Activated CD8-positive, alpha-beta memory T cell treated with anti-CD3 and anti-CD28 coated beads for 24 hours (primary cell): ENCODE measurements at regions not wholly inside any gene's neighbourhood (a gene's known extent, or its start where the extent isn't known, plus 50 kb on each side); places are given as distances from the start of the nearest gene placed in this dataset.

Source experiments
- DNase-seq: peaks from one replicate; pipeline ENCODE4 v3.0.0-alpha.2; 2020

GRCh38 chr12:68452078-68452715, 120.0 kb upstream of the MDM1 start:
- DNase-seq, result no peak

GRCh38 chr12:68453278-68453677, 121.1 kb upstream of the MDM1 start:
- DNase-seq, result no peak

- DNase-seq, result no peak
These were observed 121.7 kb upstream of the MDM1 start for GRCh38 chr12:68453876-68454275.

GRCh38 chr12:68454892-68455291, 122.7 kb upstream of the MDM1 start:
- DNase-seq, result no peak

GRCh38 chr12:68455691-68456345, 123.7 kb upstream of the MDM1 start:
- no peak for DNase-seq

GRCh38 chr12:68458866-68459265, 126.7 kb upstream of the MDM1 start:
- no peak for DNase-seq

GRCh38 chr12:68460236-68460635, 128.1 kb upstream of the MDM1 start:
- no peak for DNase-seq

GRCh38 chr12:68461645-68462044, 129.5 kb upstream of the MDM1 start:
- DNase-seq, result no peak

- no peak for DNase-seq
These were observed 130.6 kb upstream of the MDM1 start for GRCh38 chr12:68462803-68463202.

- DNase-seq, result no peak
These were observed 133.1 kb upstream of the MDM1 start for GRCh38 chr12:68465227-68465626.

GRCh38 chr12:68467514-68467913, 135.4 kb upstream of the MDM1 start:
- DNase-seq, result no peak

- DNase-seq, result no peak
These were observed 135.9 kb upstream of the MDM1 start for GRCh38 chr12:68468036-68468435.

GRCh38 chr12:68469113-68469512, 137.0 kb upstream of the MDM1 start:
- DNase-seq, result no peak

- DNase-seq, result no peak
These were observed 138.6 kb upstream of the MDM1 start for GRCh38 chr12:68470664-68471328.

- no peak for DNase-seq
These were observed 136.1 kb upstream of the RAP1B start for GRCh38 chr12:68474467-68475204.

GRCh38 chr12:68476794-68477193, 133.9 kb upstream of the RAP1B start:
- DNase-seq, result no peak

GRCh38 chr12:68477261-68477772, 133.4 kb upstream of the RAP1B start:
- DNase-seq, result no peak

- no peak for DNase-seq
These were observed 132.8 kb upstream of the RAP1B start for GRCh38 chr12:68477906-68478305.

GRCh38 chr12:68478516-68479260, 132.0 kb upstream of the RAP1B start:
- DNase-seq, result no peak

GRCh38 chr12:68479261-68479895, 131.3 kb upstream of the RAP1B start:
- DNase-seq, result no peak

GRCh38 chr12:68479896-68480291, 130.8 kb upstream of the RAP1B start:
- no peak for DNase-seq

GRCh38 chr12:68480526-68480925, 130.2 kb upstream of the RAP1B start:
- DNase-seq, result no peak
